ENCODE measurements at regions not wholly inside any gene's neighbourhood (a gene's known extent, or its start where the extent isn't known, plus 50 kb on each side); places are given as distances from the start of the nearest gene placed in this dataset.

DNA sequence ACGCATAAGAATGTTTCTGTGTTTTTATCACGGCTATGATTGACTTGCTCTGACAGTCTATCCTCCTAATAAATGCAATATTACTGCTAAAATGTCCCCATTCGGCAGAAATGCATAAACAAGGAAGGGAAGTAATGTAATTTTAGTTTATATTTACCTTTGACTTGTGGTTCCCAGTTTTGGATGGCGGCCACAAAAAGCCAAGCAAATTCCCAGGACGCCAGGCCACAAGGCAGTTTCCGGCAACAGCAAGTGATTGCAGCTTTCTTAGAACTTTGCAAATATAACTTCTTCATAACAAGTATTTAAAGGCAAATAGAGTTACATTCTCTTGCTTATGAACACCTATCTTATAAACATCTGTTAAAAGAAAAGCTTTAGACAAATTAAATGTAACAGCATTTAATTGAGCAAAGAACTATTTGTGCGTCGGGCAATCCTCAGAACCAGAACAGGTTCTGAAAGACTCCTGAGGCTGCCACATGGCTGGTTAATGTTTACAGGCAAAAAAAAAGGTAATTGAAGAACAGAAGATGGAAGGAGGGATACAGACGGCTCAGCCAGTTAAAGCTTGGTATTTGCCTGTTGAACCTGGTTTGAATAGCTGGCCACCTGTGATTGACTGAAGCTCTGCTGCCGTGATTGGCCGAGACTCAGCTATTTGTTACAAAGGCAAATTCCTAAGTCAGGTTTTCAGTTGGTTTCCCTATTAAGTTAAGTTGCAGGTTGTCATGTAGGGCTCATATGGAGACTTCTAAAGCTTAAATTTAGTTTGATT is 80.8 kb downstream of the C21orf91 start:
- no peak overlapping the region for H3K4me3 Mint-ChIP-seq
- peaks cover 0 to 9% of the 10 kb centered on the region in 2 donors for H3K4me1 Mint-ChIP-seq
- H3K27me3 Mint-ChIP-seq (ENCODE audit: low read depth in 2 of 2) = no peaks in the 10 kb centered on the region
- 97% methylated on average over 9 of the region's 11 CpGs for WGBS (ENCODE audit: insufficient coverage)
- TF ChIP-seq CTCF (IDR thresholded peaks at IDR 0.05) = no peak
- no peak overlapping the region for H3K27ac Mint-ChIP-seq
- H3K27me3 ChIP-seq (ENCODE audit: control insufficient read depth, insufficient read depth, low read length) = no peaks in the 10 kb centered on the region
- no peak overlapping the region for H3K27ac ChIP-seq (ENCODE audit: low read length)
- no peaks in the 10 kb centered on the region for H3K9me3 Mint-ChIP-seq
- no peaks in the 10 kb centered on the region for H3K36me3 Mint-ChIP-seq
- intact Hi-C loops (cut with micrococcal nuclease) = no loop called here
- H3K4me1 ChIP-seq (ENCODE audit: control insufficient read depth, insufficient read depth, low read length) = no peaks in the 10 kb centered on the region
- ATAC-seq (no peak), DNase-seq (no peak)
- H3K36me3 ChIP-seq (ENCODE audit: control insufficient read depth, insufficient read depth, low read length) = no peaks in the 10 kb centered on the region
- H3K9me3 ChIP-seq (ENCODE audit: control insufficient read depth, insufficient read depth, low read length) = no peaks in the 10 kb centered on the region
- H3K4me3 ChIP-seq (ENCODE audit: low read length) = no peak overlapping the region

DNA sequence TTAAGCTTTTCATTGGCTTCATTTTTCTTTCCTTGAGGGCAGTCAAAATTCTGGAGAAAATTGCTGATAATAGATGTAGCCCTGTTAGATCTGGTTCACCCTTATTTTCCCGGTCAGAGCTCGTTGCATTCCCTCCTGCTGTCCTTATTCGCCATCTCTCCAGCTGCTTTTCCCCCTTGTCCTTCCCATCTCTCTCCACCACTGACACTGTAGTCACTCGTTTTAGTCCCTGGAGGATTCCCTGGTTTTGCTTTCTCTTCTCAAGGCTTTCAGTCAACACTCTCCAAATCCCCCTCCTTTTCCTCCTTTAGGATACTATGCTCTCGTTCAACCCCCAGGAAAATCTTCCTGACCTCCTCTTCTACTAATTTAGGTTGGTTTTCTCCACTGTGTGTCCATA is 83.1 kb downstream of the C21orf91 start:
- Mint-ChIP-seq H3K27ac (no peak overlapping the region), H3K9me3 (no peaks in the 10 kb centered on the region), H3K36me3 (no peaks in the 10 kb centered on the region), H3K4me1 (peaks cover 0 to 8% of the 10 kb centered on the region in 2 donors), H3K4me3 (no peak overlapping the region), H3K27me3 (ENCODE audit: low read depth in 2 of 2) (no peaks in the 10 kb centered on the region)
- Histone ChIP-seq H3K36me3 (ENCODE audit: control insufficient read depth, insufficient read depth, low read length) (no peaks in the 10 kb centered on the region), H3K4me3 (ENCODE audit: low read length) (no peak overlapping the region), H3K9me3 (ENCODE audit: control insufficient read depth, insufficient read depth, low read length) (no peaks in the 10 kb centered on the region), H3K27ac (ENCODE audit: low read length) (no peak overlapping the region), H3K27me3 (ENCODE audit: control insufficient read depth, insufficient read depth, low read length) (no peaks in the 10 kb centered on the region), H3K4me1 (ENCODE audit: control insufficient read depth, insufficient read depth, low read length) (no peaks in the 10 kb centered on the region)
- no peak for ATAC-seq
- WGBS (ENCODE audit: insufficient coverage) = 88% methylated on average over 5 of the region's 5 CpGs
- no peak for TF ChIP-seq CTCF (IDR thresholded peaks at IDR 0.05)
- intact Hi-C loops (cut with micrococcal nuclease) = no loop called here
- no peak for DNase-seq

DNA sequence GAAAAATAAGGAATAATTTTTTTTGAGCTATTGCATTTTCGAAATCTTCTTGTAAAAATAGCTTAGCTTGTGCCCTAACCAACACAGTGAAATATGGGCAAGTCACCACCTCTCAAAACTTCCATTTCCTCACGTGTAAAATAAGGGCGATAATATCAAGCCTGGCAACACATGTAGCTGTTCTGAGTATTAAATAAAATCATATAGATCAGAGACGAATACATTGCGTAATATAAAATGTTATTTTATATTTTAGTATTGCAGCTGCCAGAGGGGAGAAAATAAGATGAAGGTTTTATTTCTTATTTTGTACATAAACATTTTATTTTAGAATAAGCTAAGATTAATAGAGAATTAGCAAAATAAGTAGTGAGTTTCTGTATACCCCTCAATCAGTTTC is 85.9 kb downstream of the C21orf91 start:
- Mint-ChIP-seq H3K4me1 (no peaks in the 10 kb centered on the region), H3K4me3 (no peak overlapping the region), H3K27me3 (ENCODE audit: low read depth in 2 of 2) (peaks cover 0 to 4% of the 10 kb centered on the region in 2 donors), H3K9me3 (no peaks in the 10 kb centered on the region), H3K36me3 (no peaks in the 10 kb centered on the region), H3K27ac (no peak overlapping the region)
- no peak overlapping the region for H3K4me3 ChIP-seq (ENCODE audit: low read length)
- DNase-seq = no peak
- intact Hi-C loops (cut with micrococcal nuclease) = no loop called here
- no peaks in the 10 kb centered on the region for H3K36me3 ChIP-seq (ENCODE audit: control insufficient read depth, insufficient read depth, low read length)
- no peak for TF ChIP-seq CTCF (IDR thresholded peaks at IDR 0.05)
- ATAC-seq = no peak
- 89% methylated on average over 1 of the region's 5 CpGs for WGBS (ENCODE audit: insufficient coverage)
- H3K4me1 ChIP-seq (ENCODE audit: control insufficient read depth, insufficient read depth, low read length) = no peaks in the 10 kb centered on the region
- H3K9me3 ChIP-seq (ENCODE audit: control insufficient read depth, insufficient read depth, low read length) = no peaks in the 10 kb centered on the region
- no peak overlapping the region for H3K27ac ChIP-seq (ENCODE audit: low read length)
- no peaks in the 10 kb centered on the region for H3K27me3 ChIP-seq (ENCODE audit: control insufficient read depth, insufficient read depth, low read length)

DNA sequence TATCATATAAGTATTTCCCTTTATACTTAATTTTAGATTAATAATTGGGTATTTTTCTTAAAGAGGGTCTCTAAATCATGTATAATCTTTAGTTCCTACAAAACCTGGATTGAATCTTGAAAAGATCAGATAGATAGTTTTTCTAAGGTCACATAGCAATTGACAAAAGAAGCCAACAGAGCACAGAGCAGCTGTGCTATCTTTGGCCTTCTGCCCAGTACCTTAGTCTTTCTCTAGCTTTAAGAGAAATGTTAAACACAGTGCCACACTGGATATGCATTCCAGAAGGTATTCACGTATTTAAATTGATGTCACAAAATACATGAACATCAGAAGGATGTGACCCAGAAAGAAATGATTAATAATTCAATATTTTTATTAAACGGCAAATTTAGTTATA is 86.8 kb downstream of the C21orf91 start:
- no peak for TF ChIP-seq CTCF (IDR thresholded peaks at IDR 0.05)
- no peak overlapping the region for H3K27ac ChIP-seq (ENCODE audit: low read length)

More for the DNA sequence above, 86.8 kb downstream of the C21orf91 start:
- Histone ChIP-seq H3K9me3 (ENCODE audit: control insufficient read depth, insufficient read depth, low read length) (no peaks in the 10 kb centered on the region), H3K36me3 (ENCODE audit: control insufficient read depth, insufficient read depth, low read length) (no peaks in the 10 kb centered on the region), H3K4me1 (ENCODE audit: control insufficient read depth, insufficient read depth, low read length) (no peaks in the 10 kb centered on the region), H3K27me3 (ENCODE audit: control insufficient read depth, insufficient read depth, low read length) (no peaks in the 10 kb centered on the region), H3K4me3 (ENCODE audit: low read length) (no peak overlapping the region)
- no CpG with 5 or more reads among the region's 2 CpGs for WGBS (ENCODE audit: insufficient coverage)
- Mint-ChIP-seq H3K4me1 (no peaks in the 10 kb centered on the region), H3K36me3 (no peaks in the 10 kb centered on the region), H3K9me3 (no peaks in the 10 kb centered on the region), H3K27me3 (ENCODE audit: low read depth in 2 of 2) (peaks cover 0 to 4% of the 10 kb centered on the region in 2 donors), H3K4me3 (no peak overlapping the region), H3K27ac (no peak overlapping the region)
- intact Hi-C loops (cut with micrococcal nuclease) = no loop called here
- DNase-seq (no peak), ATAC-seq (no peak)
